Cardiac fibroblast (primary cell): ENCODE measurements at regions not wholly inside any gene's neighbourhood (a gene's known extent, or its start where the extent isn't known, plus 50 kb on each side); places are given as distances from the start of the nearest gene placed in this dataset.

Source experiments
- DNase-seq, 2 donors: peaks; one replicate each; pipeline versions ENCODE4 v3.0.0 to v3.0.0-alpha.2; 2010; ENCODE audit warnings: low read depth in 2 of 2
- H3K4me3 ChIP-seq, 2 donors: replicated peaks in 1 of 2; 1 replicate in 1 of 2; 2 replicates in 1 of 2; pipeline ENCODE4 v1.5.1; 2011; ENCODE audit warnings: low read depth in 2 of 2, low read length in 2 of 2, mild to moderate bottlenecking in 2 of 2, moderate library complexity in 1 of 2
- CTCF ChIP-seq: IDR thresholded peaks from one replicate; pipeline ENCODE4 v1.5.1; 2011; ENCODE audit warnings: low read depth, mild to moderate bottlenecking, low read length, inconsistent platforms

- DNase-seq: no peak
- H3K4me3 ChIP-seq: no peak overlapping the region
- no peak for TF ChIP-seq CTCF
Observed at GRCh38 chr16:47938272-47938671, 217.5 kb downstream of the ABCC12 start.

- TF ChIP-seq CTCF: no peak
- peak in 1 of 2 donors; percentile 6 for DNase-seq
- H3K4me3 ChIP-seq: no peak overlapping the region
Observed at GRCh38 chr16:47928008-47928407, 227.8 kb downstream of the ABCC12 start.

GRCh38 chr16:47927330-47927729 is 228.5 kb downstream of the ABCC12 start:
- TF ChIP-seq CTCF: no peak
- DNase-seq: peak in 1 of 2 donors; percentile 22
- H3K4me3 ChIP-seq: no peak overlapping the region

GRCh38 chr16:47925811-47926460 is 229.9 kb downstream of the ABCC12 start:
- no peak overlapping the region for H3K4me3 ChIP-seq
- peak in 1 of 2 donors; percentile 3 for DNase-seq
- TF ChIP-seq CTCF: no peak

- no peak for DNase-seq
- H3K4me3 ChIP-seq: no peak overlapping the region
- no peak for TF ChIP-seq CTCF
Observed at GRCh38 chr16:47924950-47925349, 230.8 kb downstream of the ABCC12 start.

GRCh38 chr16:47921535-47921934 is 234.3 kb downstream of the ABCC12 start:
- TF ChIP-seq CTCF: no peak
- no peak overlapping the region for H3K4me3 ChIP-seq
- DNase-seq: no peak

GRCh38 chr16:47920709-47921108 is 235.1 kb downstream of the ABCC12 start:
- TF ChIP-seq CTCF: no peak
- no peak overlapping the region for H3K4me3 ChIP-seq
- no peak for DNase-seq
